NT2/D1 (cell line): ENCODE measurements at regions not wholly inside any gene's neighbourhood (a gene's known extent, or its start where the extent isn't known, plus 50 kb on each side); places are given as distances from the start of the nearest gene placed in this dataset.

Experiments
- SUZ12 ChIP-seq: IDR thresholded peaks from 2 replicates; pipeline ENCODE4 v1.6.1; 2011; ENCODE audit not compliant: insufficient read length, insufficient read depth; ENCODE audit errors: extremely low read depth
- YY1 ChIP-seq: IDR thresholded peaks from 2 replicates; pipeline ENCODE4 v1.6.1; 2011; ENCODE audit not compliant: insufficient read length, insufficient read depth

- TF ChIP-seq YY1 = peak; percentile 17
- TF ChIP-seq SUZ12 = no peak
These were observed 569.3 kb downstream of the TNS1 start for GRCh38 chr2:217433522-217433921.
